ENCODE measurements at regions not wholly inside any gene's neighbourhood (a gene's known extent, or its start where the extent isn't known, plus 50 kb on each side); places are given as distances from the start of the nearest gene placed in this dataset.

DNA sequence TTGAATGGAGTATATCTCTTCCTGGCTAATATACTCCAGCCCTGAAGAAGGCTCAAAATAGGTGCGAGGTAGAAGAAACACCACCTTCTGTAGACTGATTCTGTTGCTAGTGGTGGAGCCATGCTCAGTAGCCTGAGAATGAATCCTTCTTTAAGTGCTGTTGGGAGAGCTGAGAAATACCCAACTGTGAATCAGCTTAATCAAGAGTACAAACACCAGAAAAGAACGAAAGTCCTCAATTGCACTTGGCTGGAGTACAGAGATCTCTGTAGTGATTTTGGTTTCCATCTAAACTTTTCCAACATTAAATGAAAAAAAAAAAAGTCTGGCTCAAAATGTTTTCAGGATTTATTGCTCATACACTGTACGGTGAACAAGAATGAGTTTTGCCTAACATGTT, 619.1 kb downstream of the METTL15 start:
- H4K20me1 ChIP-seq (ENCODE audit: insufficient read depth): no peaks in the 10 kb centered on the region
- no peak overlapping the region for H3K9ac ChIP-seq (ENCODE audit: low read length)
- H3K9me2 ChIP-seq (ENCODE audit: insufficient read depth): no peaks in the 10 kb centered on the region
- CTCF ChIA-PET: no interaction called here
- no peak overlapping the region for H2AFZ ChIP-seq (ENCODE audit: low read depth, low read length, poor library complexity, severe bottlenecking)
- H3K9me3 ChIP-seq (ENCODE audit: control insufficient read depth in 1 of 2, insufficient read depth in 1 of 2, low read depth in 1 of 2, low read length in 2 of 2): no peaks in the 10 kb centered on the region
- H3K4me2 ChIP-seq (ENCODE audit: low read length): no peak overlapping the region
- H3K36me3 ChIP-seq (ENCODE audit: control insufficient read depth in 1 of 2, insufficient read depth in 2 of 2, low read length in 2 of 2): no peaks in the 10 kb centered on the region
- no peak for ATAC-seq
- TF ChIP-seq POLR2AphosphoS5 (IDR thresholded peaks at IDR 0.05; ENCODE audit: low read depth, low read length) (no peak), JUND (IDR thresholded peaks at IDR 0.05) (no peak), POLR2A (IDR thresholded peaks at IDR 0.05; ENCODE audit: borderline replicate concordance, extremely low read depth, insufficient read depth, insufficient read length) (no peak), EGR1 (IDR thresholded peaks at IDR 0.05; ENCODE audit: low read depth) (no peak), SP1 (IDR thresholded peaks at IDR 0.05; ENCODE audit: low read depth) (no peak), RAD21 (IDR thresholded peaks at IDR 0.05; ENCODE audit: low read depth) (no peak), TCF7L2 (IDR thresholded peaks at IDR 0.05; ENCODE audit: borderline replicate concordance, extremely low read depth, insufficient read depth, insufficient read length) (no peak), FOSL1 (IDR thresholded peaks at IDR 0.05; ENCODE audit: low read depth) (no peak), SRF (IDR thresholded peaks at IDR 0.05; ENCODE audit: low read depth) (no peak), EZH2phosphoT487 (IDR thresholded peaks at IDR 0.05; ENCODE audit: borderline replicate concordance) (no peak), ELF1 (IDR thresholded peaks at IDR 0.05; ENCODE audit: borderline replicate concordance, low read depth) (no peak)
- TF ChIP-seq, protein P1, sequence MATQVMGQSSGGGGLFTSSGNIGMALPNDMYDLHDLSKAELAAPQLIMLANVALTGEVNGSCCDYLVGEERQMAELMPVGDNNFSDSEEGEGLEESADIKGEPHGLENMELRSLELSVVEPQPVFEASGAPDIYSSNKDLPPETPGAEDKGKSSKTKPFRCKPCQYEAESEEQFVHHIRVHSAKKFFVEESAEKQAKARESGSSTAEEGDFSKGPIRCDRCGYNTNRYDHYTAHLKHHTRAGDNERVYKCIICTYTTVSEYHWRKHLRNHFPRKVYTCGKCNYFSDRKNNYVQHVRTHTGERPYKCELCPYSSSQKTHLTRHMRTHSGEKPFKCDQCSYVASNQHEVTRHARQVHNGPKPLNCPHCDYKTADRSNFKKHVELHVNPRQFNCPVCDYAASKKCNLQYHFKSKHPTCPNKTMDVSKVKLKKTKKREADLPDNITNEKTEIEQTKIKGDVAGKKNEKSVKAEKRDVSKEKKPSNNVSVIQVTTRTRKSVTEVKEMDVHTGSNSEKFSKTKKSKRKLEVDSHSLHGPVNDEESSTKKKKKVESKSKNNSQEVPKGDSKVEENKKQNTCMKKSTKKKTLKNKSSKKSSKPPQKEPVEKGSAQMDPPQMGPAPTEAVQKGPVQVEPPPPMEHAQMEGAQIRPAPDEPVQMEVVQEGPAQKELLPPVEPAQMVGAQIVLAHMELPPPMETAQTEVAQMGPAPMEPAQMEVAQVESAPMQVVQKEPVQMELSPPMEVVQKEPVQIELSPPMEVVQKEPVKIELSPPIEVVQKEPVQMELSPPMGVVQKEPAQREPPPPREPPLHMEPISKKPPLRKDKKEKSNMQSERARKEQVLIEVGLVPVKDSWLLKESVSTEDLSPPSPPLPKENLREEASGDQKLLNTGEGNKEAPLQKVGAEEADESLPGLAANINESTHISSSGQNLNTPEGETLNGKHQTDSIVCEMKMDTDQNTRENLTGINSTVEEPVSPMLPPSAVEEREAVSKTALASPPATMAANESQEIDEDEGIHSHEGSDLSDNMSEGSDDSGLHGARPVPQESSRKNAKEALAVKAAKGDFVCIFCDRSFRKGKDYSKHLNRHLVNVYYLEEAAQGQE (IDR thresholded peaks at IDR 0.05; ENCODE audit: low read depth): no peak
- TF ChIP-seq, protein P2, sequence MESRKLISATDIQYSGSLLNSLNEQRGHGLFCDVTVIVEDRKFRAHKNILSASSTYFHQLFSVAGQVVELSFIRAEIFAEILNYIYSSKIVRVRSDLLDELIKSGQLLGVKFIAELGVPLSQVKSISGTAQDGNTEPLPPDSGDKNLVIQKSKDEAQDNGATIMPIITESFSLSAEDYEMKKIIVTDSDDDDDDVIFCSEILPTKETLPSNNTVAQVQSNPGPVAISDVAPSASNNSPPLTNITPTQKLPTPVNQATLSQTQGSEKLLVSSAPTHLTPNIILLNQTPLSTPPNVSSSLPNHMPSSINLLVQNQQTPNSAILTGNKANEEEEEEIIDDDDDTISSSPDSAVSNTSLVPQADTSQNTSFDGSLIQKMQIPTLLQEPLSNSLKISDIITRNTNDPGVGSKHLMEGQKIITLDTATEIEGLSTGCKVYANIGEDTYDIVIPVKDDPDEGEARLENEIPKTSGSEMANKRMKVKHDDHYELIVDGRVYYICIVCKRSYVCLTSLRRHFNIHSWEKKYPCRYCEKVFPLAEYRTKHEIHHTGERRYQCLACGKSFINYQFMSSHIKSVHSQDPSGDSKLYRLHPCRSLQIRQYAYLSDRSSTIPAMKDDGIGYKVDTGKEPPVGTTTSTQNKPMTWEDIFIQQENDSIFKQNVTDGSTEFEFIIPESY (IDR thresholded peaks at IDR 0.05; ENCODE audit: extremely low read depth, insufficient replicate concordance, low read length): no peak
- TF ChIP-seq, protein P3, sequence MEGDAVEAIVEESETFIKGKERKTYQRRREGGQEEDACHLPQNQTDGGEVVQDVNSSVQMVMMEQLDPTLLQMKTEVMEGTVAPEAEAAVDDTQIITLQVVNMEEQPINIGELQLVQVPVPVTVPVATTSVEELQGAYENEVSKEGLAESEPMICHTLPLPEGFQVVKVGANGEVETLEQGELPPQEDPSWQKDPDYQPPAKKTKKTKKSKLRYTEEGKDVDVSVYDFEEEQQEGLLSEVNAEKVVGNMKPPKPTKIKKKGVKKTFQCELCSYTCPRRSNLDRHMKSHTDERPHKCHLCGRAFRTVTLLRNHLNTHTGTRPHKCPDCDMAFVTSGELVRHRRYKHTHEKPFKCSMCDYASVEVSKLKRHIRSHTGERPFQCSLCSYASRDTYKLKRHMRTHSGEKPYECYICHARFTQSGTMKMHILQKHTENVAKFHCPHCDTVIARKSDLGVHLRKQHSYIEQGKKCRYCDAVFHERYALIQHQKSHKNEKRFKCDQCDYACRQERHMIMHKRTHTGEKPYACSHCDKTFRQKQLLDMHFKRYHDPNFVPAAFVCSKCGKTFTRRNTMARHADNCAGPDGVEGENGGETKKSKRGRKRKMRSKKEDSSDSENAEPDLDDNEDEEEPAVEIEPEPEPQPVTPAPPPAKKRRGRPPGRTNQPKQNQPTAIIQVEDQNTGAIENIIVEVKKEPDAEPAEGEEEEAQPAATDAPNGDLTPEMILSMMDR (IDR thresholded peaks at IDR 0.05 in 2 of 3, conservative IDR thresholded peaks at IDR 0.05 in 1 of 3; ENCODE audit: borderline replicate concordance in 1 of 3, insufficient read depth in 1 of 3, low read depth in 2 of 3, low read length in 2 of 3): no peak
- TF ChIP-seq, protein P4, sequence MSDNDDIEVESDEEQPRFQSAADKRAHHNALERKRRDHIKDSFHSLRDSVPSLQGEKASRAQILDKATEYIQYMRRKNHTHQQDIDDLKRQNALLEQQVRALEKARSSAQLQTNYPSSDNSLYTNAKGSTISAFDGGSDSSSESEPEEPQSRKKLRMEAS (IDR thresholded peaks at IDR 0.05): no peak
- TF ChIP-seq, protein P5, sequence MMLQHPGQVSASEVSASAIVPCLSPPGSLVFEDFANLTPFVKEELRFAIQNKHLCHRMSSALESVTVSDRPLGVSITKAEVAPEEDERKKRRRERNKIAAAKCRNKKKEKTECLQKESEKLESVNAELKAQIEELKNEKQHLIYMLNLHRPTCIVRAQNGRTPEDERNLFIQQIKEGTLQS (IDR thresholded peaks at IDR 0.05): no peak
- no TSS peak for BruUV-seq (replicated peaks)
- RAD21 ChIA-PET (ENCODE audit: low non-redundant PET in 1 of 2, low total read pairs in 2 of 2, uncharacterized antibody in 2 of 2, unreplicated experiment in 2 of 2): no interaction called here
- intact Hi-C loops (cut with micrococcal nuclease): no loop called here
- H3K4me3 ChIP-seq (replicated peaks in 1 of 2; ENCODE audit: low read depth in 1 of 2, low read length in 2 of 2): no peak overlapping the region
- H3K4me1 ChIP-seq (ENCODE audit: control insufficient read depth in 1 of 2, insufficient read depth in 2 of 2, low read length in 2 of 2): no peaks in the 10 kb centered on the region
- no peaks in the 10 kb centered on the region for H3K27me3 ChIP-seq (ENCODE audit: insufficient read depth, low read length)
- H3K27ac ChIP-seq (ENCODE audit: low read depth, low read length): no peak overlapping the region
- POLR2A ChIA-PET: no interaction called here
- DNase-seq (ENCODE audit: low read depth, low spot score): no peak
- no peaks in the 10 kb centered on the region for H3K79me2 ChIP-seq (ENCODE audit: insufficient read depth, low read length)
